GM23338 (cell line): ENCODE measurements at regions not wholly inside any gene's neighbourhood (a gene's known extent, or its start where the extent isn't known, plus 50 kb on each side); places are given as distances from the start of the nearest gene placed in this dataset.

ENCODE experiments used
- ATAC-seq: fragments of 200-7000 bp; cut with Tn5 transposase; 3 replicates; pipeline ENCODE4 v1.9.1; 2020
- DNase-seq: peaks from one replicate; pipeline ENCODE4 v3.0.0-alpha.2; 2015; ENCODE audit warnings: low spot score
- H2AFZ ChIP-seq: fragments of 200-600 bp; sonication (generic); 2 replicates; pipeline ENCODE4 v1.8.0; 2016; ENCODE audit warnings: antibody characterized with exemption, mild to moderate bottlenecking, moderate library complexity
- H3F3A ChIP-seq: fragments of 200-600 bp; sonication (generic); replicated peaks from 2 replicates; pipeline ENCODE4 v1.8.0; 2017; ENCODE audit warnings: antibody characterized with exemption, mixed run types, low read depth
- H3K27ac ChIP-seq: fragments of 200-600 bp; sonication (generic); 2 replicates; pipeline ENCODE4 v1.6.1; 2016; ENCODE audit warnings: low read depth
- H3K27me3 ChIP-seq: fragments of 200-600 bp; sonication (generic); 2 replicates; pipeline ENCODE4 v1.8.0; 2016; ENCODE audit warnings: mild to moderate bottlenecking, mixed run types, moderate library complexity; ENCODE audit not compliant: insufficient read depth
- H3K36me3 ChIP-seq: fragments of 200-600 bp; sonication (generic); 2 replicates; pipeline ENCODE4 v1.8.0; 2016; ENCODE audit warnings: mild to moderate bottlenecking; ENCODE audit not compliant: insufficient read depth
- H3K4me1 ChIP-seq: fragments of 200-600 bp; sonication (generic); 2 replicates; pipeline ENCODE4 v1.8.0; 2016; ENCODE audit warnings: mild to moderate bottlenecking, moderate library complexity; ENCODE audit not compliant: insufficient read depth
- H3K4me2 ChIP-seq: fragments of 200-600 bp; sonication (generic); 2 replicates; pipeline ENCODE4 v1.7.1; 2017; ENCODE audit warnings: mixed run types
- H3K4me3 ChIP-seq: fragments of 200-600 bp; sonication (generic); 2 replicates; pipeline ENCODE4 v1.6.1; 2016; ENCODE audit warnings: mixed run types
- H3K79me2 ChIP-seq: fragments of 200-600 bp; sonication (generic); replicated peaks from 2 replicates; pipeline ENCODE4 v1.8.0; 2017; ENCODE audit warnings: mild to moderate bottlenecking; ENCODE audit not compliant: insufficient read depth
- H3K9me2 ChIP-seq: fragments of 200-600 bp; sonication (generic); 2 replicates; pipeline ENCODE4 v1.8.0; 2017; ENCODE audit not compliant: insufficient read depth
- H4K20me1 ChIP-seq: fragments of 200-600 bp; sonication (generic); replicated peaks from 2 replicates; pipeline ENCODE4 v1.8.0; 2017; ENCODE audit warnings: mild to moderate bottlenecking; ENCODE audit not compliant: insufficient read depth
- H3K27ac Mint-ChIP-seq: 2 replicates; pipeline ENCODE4 v1.8.0; 2020; ENCODE audit warnings: inconsistent platforms, mild to moderate bottlenecking, moderate library complexity, mixed read lengths
- H3K27me3 Mint-ChIP-seq: 3 replicates; pipeline ENCODE4 v1.8.0; 2022; ENCODE audit warnings: low read depth, mild to moderate bottlenecking, moderate library complexity, mixed read lengths, inconsistent platforms; ENCODE audit not compliant: insufficient read depth, poor library complexity
- H3K36me3 Mint-ChIP-seq: 3 replicates; pipeline ENCODE4 v1.8.0; 2021; ENCODE audit warnings: low read depth, mild to moderate bottlenecking, inconsistent platforms, moderate library complexity, mixed read lengths
- H3K4me1 Mint-ChIP-seq: 3 replicates; pipeline ENCODE4 v1.8.0; 2020; ENCODE audit warnings: mild to moderate bottlenecking, inconsistent platforms, mixed read lengths
- H3K4me3 Mint-ChIP-seq: 3 replicates; pipeline ENCODE4 v1.8.0; 2021; ENCODE audit warnings: moderate library complexity, mild to moderate bottlenecking, inconsistent platforms, mixed read lengths
- H3K9me3 Mint-ChIP-seq: 3 replicates; pipeline ENCODE4 v1.8.0; 2020; ENCODE audit warnings: moderate library complexity, mild to moderate bottlenecking, inconsistent platforms, mixed read lengths
- CREB1 ChIP-seq: fragments of 250-450 bp; sonication (Bioruptor Pico); IDR thresholded peaks from 2 replicates; pipeline ENCODE4 v1.5.0; 2020; ENCODE audit warnings: low read depth, mild to moderate bottlenecking, moderate library complexity
- EZH2 ChIP-seq: fragments of 200-600 bp; sonication (generic); IDR thresholded peaks from one replicate; pipeline ENCODE4 v1.8.0; 2017; ENCODE audit warnings: antibody characterized with exemption, mild to moderate bottlenecking, low read depth; ENCODE audit not compliant: unreplicated experiment
- EZH2phosphoT487 ChIP-seq: fragments of 200-600 bp; sonication (generic); IDR thresholded peaks from one replicate; pipeline ENCODE4 v1.8.1; 2018; ENCODE audit warnings: antibody characterized with exemption; ENCODE audit not compliant: unreplicated experiment
- JUNB ChIP-seq: IDR thresholded peaks from one replicate; pipeline ENCODE4 v1.6.1; 2016; ENCODE audit warnings: antibody characterized with exemption; ENCODE audit not compliant: unreplicated experiment
- NANOG ChIP-seq: IDR thresholded peaks from 2 replicates; pipeline ENCODE4 v1.6.1; 2016; ENCODE audit warnings: antibody characterized with exemption, borderline replicate concordance
- POLR2AphosphoS5 ChIP-seq: IDR thresholded peaks from 2 replicates; pipeline ENCODE4 v1.6.1; 2016; ENCODE audit warnings: antibody characterized with exemption, low read depth
- STAT1 ChIP-seq: IDR thresholded peaks from one replicate; pipeline ENCODE4 v1.6.1; 2016; ENCODE audit warnings: antibody characterized with exemption; ENCODE audit not compliant: unreplicated experiment
- ZNF114 ChIP-seq: fragments of 250-450 bp; sonication (Bioruptor Pico); IDR thresholded peaks from 2 replicates; pipeline ENCODE4 v1.5.0; 2020; ENCODE audit warnings: mild to moderate bottlenecking, moderate library complexity
- ZNF331 ChIP-seq: fragments of 250-450 bp; sonication (Bioruptor Pico); IDR thresholded peaks from 2 replicates; pipeline ENCODE4 v1.5.0; 2020; ENCODE audit warnings: low read depth, mild to moderate bottlenecking, moderate library complexity
- TF ChIP-seq, protein P1 (sequence below): IDR thresholded peaks from one replicate; pipeline ENCODE4 v1.6.1; 2018; ENCODE audit warnings: antibody characterized with exemption; ENCODE audit not compliant: unreplicated experiment
- TF ChIP-seq, protein P2 (sequence below), 2 experiments: fragments of 200-600 bp in 1 of 2; sonication (generic) in 1 of 2; conservative IDR thresholded peaks; 2 replicates each; pipeline versions ENCODE4 v1.5.1 to v1.6.1; 2016 to 2017; ENCODE audit warnings: antibody characterized with exemption in 2 of 2, low read depth in 2 of 2, mild to moderate bottlenecking in 2 of 2, moderate library complexity in 1 of 2
- TF ChIP-seq, protein P3 (sequence below): fragments of 250-450 bp; sonication (Bioruptor Pico); IDR thresholded peaks from 2 replicates; pipeline ENCODE4 v1.5.0; 2020; ENCODE audit warnings: mild to moderate bottlenecking, moderate library complexity
- TF ChIP-seq, protein P4 (sequence below): IDR thresholded peaks from 2 replicates; pipeline ENCODE4 v1.6.1; 2016; ENCODE audit warnings: antibody characterized with exemption

DNA sequence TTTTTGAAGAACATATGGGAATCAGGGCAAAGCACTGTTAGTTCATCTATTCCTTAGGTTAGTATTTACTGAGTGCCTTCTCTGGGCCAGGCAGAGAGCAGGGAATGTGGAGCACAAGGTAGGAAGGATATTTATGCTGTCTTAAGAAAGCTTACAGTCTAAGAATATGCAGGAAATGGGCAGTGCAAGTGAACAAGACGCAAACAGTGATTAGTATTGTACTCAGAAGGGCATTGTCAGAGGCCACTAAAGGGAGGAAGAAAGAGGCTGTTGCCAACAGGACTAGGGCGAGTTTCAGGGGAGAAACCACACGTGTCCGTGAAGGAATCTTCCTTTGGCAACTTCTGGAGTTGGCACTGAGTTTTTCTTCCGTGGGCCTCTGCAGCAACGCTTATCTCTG is 552.8 kb upstream of the COBL start:
- Histone ChIP-seq H3K79me2 (no peaks in the 10 kb centered on the region), H3K4me2 (no peak overlapping the region), H3K4me1 (no peaks in the 10 kb centered on the region), H2AFZ (no peak overlapping the region), H3K27me3 (no peaks in the 10 kb centered on the region), H4K20me1 (no peaks in the 10 kb centered on the region), H3K27ac (no peak overlapping the region), H3K4me3 (no peak overlapping the region), H3K9me2 (peaks cover 12% of the 10 kb centered on the region), H3F3A (no peaks in the 10 kb centered on the region), H3K36me3 (no peaks in the 10 kb centered on the region)
- ATAC-seq, result no peak
- Mint-ChIP-seq H3K9me3 (peaks cover 12% of the 10 kb centered on the region), H3K4me3 (no peak overlapping the region), H3K27ac (no peak overlapping the region), H3K36me3 (peaks cover 21% of the 10 kb centered on the region), H3K4me1 (0 out of 3 replicates have a peak, but pooled peaks cover 4% of the 10 kb centered on the region), H3K27me3 (no peaks in the 10 kb centered on the region)
- TF ChIP-seq ZNF114 (CRISPR knock-in tag) (no peak), ZNF331 (CRISPR knock-in tag) (no peak), CREB1 (CRISPR knock-in tag) (no peak), EZH2phosphoT487 (no peak), POLR2AphosphoS5 (no peak), EZH2 (no peak), JUNB (no peak), STAT1 (no peak), NANOG (no peak)
- TF ChIP-seq, protein P1, sequence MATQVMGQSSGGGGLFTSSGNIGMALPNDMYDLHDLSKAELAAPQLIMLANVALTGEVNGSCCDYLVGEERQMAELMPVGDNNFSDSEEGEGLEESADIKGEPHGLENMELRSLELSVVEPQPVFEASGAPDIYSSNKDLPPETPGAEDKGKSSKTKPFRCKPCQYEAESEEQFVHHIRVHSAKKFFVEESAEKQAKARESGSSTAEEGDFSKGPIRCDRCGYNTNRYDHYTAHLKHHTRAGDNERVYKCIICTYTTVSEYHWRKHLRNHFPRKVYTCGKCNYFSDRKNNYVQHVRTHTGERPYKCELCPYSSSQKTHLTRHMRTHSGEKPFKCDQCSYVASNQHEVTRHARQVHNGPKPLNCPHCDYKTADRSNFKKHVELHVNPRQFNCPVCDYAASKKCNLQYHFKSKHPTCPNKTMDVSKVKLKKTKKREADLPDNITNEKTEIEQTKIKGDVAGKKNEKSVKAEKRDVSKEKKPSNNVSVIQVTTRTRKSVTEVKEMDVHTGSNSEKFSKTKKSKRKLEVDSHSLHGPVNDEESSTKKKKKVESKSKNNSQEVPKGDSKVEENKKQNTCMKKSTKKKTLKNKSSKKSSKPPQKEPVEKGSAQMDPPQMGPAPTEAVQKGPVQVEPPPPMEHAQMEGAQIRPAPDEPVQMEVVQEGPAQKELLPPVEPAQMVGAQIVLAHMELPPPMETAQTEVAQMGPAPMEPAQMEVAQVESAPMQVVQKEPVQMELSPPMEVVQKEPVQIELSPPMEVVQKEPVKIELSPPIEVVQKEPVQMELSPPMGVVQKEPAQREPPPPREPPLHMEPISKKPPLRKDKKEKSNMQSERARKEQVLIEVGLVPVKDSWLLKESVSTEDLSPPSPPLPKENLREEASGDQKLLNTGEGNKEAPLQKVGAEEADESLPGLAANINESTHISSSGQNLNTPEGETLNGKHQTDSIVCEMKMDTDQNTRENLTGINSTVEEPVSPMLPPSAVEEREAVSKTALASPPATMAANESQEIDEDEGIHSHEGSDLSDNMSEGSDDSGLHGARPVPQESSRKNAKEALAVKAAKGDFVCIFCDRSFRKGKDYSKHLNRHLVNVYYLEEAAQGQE, result no peak
- TF ChIP-seq, protein P2, sequence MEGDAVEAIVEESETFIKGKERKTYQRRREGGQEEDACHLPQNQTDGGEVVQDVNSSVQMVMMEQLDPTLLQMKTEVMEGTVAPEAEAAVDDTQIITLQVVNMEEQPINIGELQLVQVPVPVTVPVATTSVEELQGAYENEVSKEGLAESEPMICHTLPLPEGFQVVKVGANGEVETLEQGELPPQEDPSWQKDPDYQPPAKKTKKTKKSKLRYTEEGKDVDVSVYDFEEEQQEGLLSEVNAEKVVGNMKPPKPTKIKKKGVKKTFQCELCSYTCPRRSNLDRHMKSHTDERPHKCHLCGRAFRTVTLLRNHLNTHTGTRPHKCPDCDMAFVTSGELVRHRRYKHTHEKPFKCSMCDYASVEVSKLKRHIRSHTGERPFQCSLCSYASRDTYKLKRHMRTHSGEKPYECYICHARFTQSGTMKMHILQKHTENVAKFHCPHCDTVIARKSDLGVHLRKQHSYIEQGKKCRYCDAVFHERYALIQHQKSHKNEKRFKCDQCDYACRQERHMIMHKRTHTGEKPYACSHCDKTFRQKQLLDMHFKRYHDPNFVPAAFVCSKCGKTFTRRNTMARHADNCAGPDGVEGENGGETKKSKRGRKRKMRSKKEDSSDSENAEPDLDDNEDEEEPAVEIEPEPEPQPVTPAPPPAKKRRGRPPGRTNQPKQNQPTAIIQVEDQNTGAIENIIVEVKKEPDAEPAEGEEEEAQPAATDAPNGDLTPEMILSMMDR (conservative IDR thresholded peaks at IDR 0.05; ENCODE audit: low read depth in 2 of 2), result no peak
- TF ChIP-seq, protein P3, sequence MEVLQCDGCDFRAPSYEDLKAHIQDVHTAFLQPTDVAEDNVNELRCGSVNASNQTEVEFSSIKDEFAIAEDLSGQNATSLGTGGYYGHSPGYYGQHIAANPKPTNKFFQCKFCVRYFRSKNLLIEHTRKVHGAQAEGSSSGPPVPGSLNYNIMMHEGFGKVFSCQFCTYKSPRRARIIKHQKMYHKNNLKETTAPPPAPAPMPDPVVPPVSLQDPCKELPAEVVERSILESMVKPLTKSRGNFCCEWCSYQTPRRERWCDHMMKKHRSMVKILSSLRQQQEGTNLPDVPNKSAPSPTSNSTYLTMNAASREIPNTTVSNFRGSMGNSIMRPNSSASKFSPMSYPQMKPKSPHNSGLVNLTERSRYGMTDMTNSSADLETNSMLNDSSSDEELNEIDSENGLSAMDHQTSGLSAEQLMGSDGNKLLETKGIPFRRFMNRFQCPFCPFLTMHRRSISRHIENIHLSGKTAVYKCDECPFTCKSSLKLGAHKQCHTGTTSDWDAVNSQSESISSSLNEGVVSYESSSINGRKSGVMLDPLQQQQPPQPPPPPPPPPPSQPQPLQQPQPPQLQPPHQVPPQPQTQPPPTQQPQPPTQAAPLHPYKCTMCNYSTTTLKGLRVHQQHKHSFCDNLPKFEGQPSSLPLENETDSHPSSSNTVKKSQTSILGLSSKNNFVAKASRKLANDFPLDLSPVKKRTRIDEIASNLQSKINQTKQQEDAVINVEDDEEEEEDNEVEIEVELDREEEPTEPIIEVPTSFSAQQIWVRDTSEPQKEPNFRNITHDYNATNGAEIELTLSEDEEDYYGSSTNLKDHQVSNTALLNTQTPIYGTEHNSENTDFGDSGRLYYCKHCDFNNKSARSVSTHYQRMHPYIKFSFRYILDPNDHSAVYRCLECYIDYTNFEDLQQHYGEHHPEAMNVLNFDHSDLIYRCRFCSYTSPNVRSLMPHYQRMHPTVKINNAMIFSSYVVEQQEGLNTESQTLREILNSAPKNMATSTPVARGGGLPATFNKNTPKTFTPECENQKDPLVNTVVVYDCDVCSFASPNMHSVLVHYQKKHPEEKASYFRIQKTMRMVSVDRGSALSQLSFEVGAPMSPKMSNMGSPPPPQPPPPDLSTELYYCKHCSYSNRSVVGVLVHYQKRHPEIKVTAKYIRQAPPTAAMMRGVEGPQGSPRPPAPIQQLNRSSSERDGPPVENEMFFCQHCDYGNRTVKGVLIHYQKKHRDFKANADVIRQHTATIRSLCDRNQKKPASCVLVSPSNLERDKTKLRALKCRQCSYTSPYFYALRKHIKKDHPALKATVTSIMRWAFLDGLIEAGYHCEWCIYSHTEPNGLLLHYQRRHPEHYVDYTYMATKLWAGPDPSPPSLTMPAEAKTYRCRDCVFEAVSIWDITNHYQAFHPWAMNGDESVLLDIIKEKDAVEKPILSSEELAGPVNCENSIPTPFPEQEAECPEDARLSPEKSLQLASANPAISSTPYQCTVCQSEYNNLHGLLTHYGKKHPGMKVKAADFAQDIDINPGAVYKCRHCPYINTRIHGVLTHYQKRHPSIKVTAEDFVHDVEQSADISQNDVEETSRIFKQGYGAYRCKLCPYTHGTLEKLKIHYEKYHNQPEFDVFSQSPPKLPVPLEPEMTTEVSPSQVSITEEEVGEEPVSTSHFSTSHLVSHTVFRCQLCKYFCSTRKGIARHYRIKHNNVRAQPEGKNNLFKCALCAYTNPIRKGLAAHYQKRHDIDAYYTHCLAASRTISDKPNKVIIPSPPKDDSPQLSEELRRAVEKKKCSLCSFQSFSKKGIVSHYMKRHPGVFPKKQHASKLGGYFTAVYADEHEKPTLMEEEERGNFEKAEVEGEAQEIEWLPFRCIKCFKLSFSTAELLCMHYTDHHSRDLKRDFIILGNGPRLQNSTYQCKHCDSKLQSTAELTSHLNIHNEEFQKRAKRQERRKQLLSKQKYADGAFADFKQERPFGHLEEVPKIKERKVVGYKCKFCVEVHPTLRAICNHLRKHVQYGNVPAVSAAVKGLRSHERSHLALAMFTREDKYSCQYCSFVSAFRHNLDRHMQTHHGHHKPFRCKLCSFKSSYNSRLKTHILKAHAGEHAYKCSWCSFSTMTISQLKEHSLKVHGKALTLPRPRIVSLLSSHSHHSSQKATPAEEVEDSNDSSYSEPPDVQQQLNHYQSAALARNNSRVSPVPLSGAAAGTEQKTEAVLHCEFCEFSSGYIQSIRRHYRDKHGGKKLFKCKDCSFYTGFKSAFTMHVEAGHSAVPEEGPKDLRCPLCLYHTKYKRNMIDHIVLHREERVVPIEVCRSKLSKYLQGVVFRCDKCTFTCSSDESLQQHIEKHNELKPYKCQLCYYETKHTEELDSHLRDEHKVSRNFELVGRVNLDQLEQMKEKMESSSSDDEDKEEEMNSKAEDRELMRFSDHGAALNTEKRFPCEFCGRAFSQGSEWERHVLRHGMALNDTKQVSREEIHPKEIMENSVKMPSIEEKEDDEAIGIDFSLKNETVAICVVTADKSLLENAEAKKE (CRISPR knock-in tag), result no peak
- TF ChIP-seq, protein P4, sequence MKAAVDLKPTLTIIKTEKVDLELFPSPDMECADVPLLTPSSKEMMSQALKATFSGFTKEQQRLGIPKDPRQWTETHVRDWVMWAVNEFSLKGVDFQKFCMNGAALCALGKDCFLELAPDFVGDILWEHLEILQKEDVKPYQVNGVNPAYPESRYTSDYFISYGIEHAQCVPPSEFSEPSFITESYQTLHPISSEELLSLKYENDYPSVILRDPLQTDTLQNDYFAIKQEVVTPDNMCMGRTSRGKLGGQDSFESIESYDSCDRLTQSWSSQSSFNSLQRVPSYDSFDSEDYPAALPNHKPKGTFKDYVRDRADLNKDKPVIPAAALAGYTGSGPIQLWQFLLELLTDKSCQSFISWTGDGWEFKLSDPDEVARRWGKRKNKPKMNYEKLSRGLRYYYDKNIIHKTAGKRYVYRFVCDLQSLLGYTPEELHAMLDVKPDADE, result no peak
- DNase-seq, result no peak
